ENCODE measurements at regions not wholly inside any gene's neighbourhood (a gene's known extent, or its start where the extent isn't known, plus 50 kb on each side); places are given as distances from the start of the nearest gene placed in this dataset.

DNA sequence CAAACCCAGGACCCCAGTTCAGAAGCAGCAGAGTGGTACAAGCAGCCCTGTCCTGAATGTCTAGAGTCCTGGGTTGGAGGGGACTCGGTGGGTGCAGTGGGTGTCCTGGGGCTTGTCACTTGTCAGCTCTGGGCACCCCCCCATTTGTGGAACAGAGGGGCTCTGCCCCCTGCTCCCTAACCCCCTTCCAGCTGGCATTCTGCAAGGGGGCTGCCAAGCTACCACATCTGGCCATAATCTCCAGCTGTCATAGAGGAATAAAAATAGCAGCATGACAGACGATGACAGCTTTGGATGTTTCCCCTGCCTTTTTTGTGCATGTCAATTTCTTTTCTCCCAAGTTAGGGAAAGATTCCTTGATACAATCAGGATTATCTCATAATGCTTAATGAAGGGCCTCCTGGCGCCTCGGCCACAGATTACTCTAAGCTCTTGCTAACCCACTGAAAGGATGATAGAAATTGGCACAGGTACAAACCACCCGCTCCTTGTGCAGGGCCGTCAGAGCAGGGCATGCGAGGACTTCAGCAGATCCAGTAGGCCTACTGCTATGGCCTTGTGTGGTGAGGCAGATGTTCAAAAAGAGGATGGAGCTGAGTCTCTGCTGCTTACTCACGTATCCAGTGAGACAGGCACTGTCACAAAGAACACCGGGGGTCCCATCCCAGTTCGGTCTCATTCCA is 83.0 kb downstream of the ISX start:
- WGBS (ENCODE audit: insufficient coverage, low coverage, missing lambda C conversion rate): 87% methylated on average over 10 of the region's 10 CpGs
- no peaks in the 10 kb centered on the region for H3K9me3 ChIP-seq (replicated peaks; ENCODE audit: control insufficient read depth, insufficient read depth, low read depth, low read length)
- POLR2A ChIA-PET: no interaction called here
- no peaks in the 10 kb centered on the region; a peak in 1 of 5 replicates for H3K4me1 ChIP-seq (replicated peaks in 1 of 2; ENCODE audit: control insufficient read depth in 2 of 2, insufficient read depth in 2 of 2, low read length in 2 of 2)
- DNase-seq (ENCODE audit: extremely low read depth in 1 of 4, low spot score in 3 of 4) (no peak), ATAC-seq (no peak), FAIRE-seq (no peak)
- no peaks in the 10 kb centered on the region for H4K20me1 ChIP-seq (replicated peaks; ENCODE audit: control insufficient read depth, insufficient read depth, low read length)
- peaks cover 14% of the 10 kb centered on the region; the same call in 2 of the 3 replicates for H3K36me3 ChIP-seq (ENCODE audit: control insufficient read depth, insufficient read depth, low read length)
- intact Hi-C loops (cut with micrococcal nuclease): no loop called here
- no peaks in the 10 kb centered on the region for H3K27me3 ChIP-seq (ENCODE audit: control insufficient read depth in 2 of 2, insufficient read depth in 2 of 2, low read length in 2 of 2)
- H3K79me2 ChIP-seq (ENCODE audit: control insufficient read depth, insufficient read depth, low read length): no peaks in the 10 kb centered on the region
- no peaks in the 10 kb centered on the region for H3K9me1 ChIP-seq (ENCODE audit: control insufficient read depth, insufficient read depth, low read length)
- no peak overlapping the region for H3K4me2 ChIP-seq (ENCODE audit: insufficient read depth, low read length)
- BruUV-seq (replicated peaks): no TSS peak
- no peak overlapping the region for H3K4me3 ChIP-seq
- H2AFZ ChIP-seq (ENCODE audit: low read depth, low read length): no peak overlapping the region
- CTCF ChIA-PET (ENCODE audit: low intra/inter-chr PET ratio): no interaction called here
- H3K9ac ChIP-seq (ENCODE audit: insufficient read depth in 1 of 2, low read depth in 2 of 2, low read length in 2 of 2): no peak overlapping the region
- in situ Hi-C loops (cut with MboI): loop anchor here (5.0 kb wide), 1 partner anchor 107 kb away; no protein-coding TSS in a partner anchor
- H3K27ac ChIP-seq (ENCODE audit: extremely low read depth, low read depth, low read length): no peak overlapping the region
- TF ChIP-seq HDAC6 (IDR thresholded peaks at IDR 0.05; ENCODE audit: low read depth, low read length): no peak
- no peak for TF ChIP-seq ADNP (tag; IDR thresholded peaks at IDR 0.05)
- TF ChIP-seq, protein P1, sequence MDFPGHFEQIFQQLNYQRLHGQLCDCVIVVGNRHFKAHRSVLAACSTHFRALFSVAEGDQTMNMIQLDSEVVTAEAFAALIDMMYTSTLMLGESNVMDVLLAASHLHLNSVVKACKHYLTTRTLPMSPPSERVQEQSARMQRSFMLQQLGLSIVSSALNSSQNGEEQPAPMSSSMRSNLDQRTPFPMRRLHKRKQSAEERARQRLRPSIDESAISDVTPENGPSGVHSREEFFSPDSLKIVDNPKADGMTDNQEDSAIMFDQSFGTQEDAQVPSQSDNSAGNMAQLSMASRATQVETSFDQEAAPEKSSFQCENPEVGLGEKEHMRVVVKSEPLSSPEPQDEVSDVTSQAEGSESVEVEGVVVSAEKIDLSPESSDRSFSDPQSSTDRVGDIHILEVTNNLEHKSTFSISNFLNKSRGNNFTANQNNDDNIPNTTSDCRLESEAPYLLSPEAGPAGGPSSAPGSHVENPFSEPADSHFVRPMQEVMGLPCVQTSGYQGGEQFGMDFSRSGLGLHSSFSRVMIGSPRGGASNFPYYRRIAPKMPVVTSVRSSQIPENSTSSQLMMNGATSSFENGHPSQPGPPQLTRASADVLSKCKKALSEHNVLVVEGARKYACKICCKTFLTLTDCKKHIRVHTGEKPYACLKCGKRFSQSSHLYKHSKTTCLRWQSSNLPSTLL (IDR thresholded peaks at IDR 0.05): no peak
- TF ChIP-seq, protein P2, sequence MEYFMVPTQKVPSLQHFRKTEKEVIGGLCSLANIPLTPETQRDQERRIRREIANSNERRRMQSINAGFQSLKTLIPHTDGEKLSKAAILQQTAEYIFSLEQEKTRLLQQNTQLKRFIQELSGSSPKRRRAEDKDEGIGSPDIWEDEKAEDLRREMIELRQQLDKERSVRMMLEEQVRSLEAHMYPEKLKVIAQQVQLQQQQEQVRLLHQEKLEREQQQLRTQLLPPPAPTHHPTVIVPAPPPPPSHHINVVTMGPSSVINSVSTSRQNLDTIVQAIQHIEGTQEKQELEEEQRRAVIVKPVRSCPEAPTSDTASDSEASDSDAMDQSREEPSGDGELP (CRISPR knock-in tag; IDR thresholded peaks at IDR 0.05; ENCODE audit: borderline replicate concordance): no peak
- TF ChIP-seq, protein P3, sequence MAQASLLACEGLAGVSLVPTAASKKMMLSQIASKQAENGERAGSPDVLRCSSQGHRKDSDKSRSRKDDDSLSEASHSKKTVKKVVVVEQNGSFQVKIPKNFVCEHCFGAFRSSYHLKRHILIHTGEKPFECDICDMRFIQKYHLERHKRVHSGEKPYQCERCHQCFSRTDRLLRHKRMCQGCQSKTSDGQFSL (CRISPR knock-in tag; IDR thresholded peaks at IDR 0.05): no peak
- TF ChIP-seq, protein P3 (tag; IDR thresholded peaks at IDR 0.05): no peak
- TF ChIP-seq EWSR1 (IDR thresholded peaks at IDR 0.05; ENCODE audit: borderline replicate concordance, low read depth, partially characterized antibody): no peak
- TF ChIP-seq ZFP30 (CRISPR knock-in tag; IDR thresholded peaks at IDR 0.05; ENCODE audit: borderline replicate concordance): no peak
- TF ChIP-seq NR2C2 (CRISPR knock-in tag; IDR thresholded peaks at IDR 0.05): no peak
- TF ChIP-seq NR2C2 (tag; IDR thresholded peaks at IDR 0.05): no peak
- no peak for TF ChIP-seq ZFX (CRISPR knock-in tag; IDR thresholded peaks at IDR 0.05)
- TF ChIP-seq, protein P4, sequence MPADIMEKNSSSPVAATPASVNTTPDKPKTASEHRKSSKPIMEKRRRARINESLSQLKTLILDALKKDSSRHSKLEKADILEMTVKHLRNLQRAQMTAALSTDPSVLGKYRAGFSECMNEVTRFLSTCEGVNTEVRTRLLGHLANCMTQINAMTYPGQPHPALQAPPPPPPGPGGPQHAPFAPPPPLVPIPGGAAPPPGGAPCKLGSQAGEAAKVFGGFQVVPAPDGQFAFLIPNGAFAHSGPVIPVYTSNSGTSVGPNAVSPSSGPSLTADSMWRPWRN (IDR thresholded peaks at IDR 0.05; ENCODE audit: low read depth): no peak
- TF ChIP-seq, protein P5, sequence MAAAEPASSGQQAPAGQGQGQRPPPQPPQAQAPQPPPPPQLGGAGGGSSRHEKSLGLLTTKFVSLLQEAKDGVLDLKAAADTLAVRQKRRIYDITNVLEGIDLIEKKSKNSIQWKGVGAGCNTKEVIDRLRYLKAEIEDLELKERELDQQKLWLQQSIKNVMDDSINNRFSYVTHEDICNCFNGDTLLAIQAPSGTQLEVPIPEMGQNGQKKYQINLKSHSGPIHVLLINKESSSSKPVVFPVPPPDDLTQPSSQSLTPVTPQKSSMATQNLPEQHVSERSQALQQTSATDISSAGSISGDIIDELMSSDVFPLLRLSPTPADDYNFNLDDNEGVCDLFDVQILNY (CRISPR knock-in tag; IDR thresholded peaks at IDR 0.05): no peak
- no peak for TF ChIP-seq NFE2L1 (tag; IDR thresholded peaks at IDR 0.05; ENCODE audit: borderline replicate concordance, low read depth)
- TF ChIP-seq ZNF239 (CRISPR knock-in tag; IDR thresholded peaks at IDR 0.05): no peak
- no peak for TF ChIP-seq BRF1 (IDR thresholded peaks at IDR 0.05; ENCODE audit: borderline replicate concordance, extremely low read depth, insufficient read length)
